ENCODE measurements at regions not wholly inside any gene's neighbourhood (a gene's known extent, or its start where the extent isn't known, plus 50 kb on each side); places are given as distances from the start of the nearest gene placed in this dataset.

DNA sequence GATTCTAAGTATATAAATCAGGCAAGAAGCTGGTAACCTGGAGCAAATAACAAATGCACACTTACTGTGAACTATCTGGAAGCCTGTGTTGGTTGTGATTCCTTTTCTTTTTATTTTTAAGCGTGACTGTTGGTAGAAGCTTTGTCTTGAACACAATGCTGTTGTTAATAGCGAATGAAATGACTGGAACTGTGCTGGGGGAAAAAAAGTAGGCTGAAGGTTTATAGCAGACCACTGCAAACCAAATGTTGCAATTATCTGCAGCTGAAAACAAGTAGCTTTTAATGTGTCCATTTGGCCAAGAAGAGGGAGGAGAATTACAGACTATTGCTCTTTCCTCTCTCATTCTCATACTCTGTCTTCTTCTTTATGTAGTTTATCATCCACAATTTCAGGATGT, 184.5 kb upstream of the DNAJC19 start:
- TF ChIP-seq CTCF (IDR thresholded peaks at IDR 0.05; ENCODE audit: borderline replicate concordance, extremely low read depth, low read length, poor library complexity, severe bottlenecking) (no peak), EZH2 (IDR thresholded peaks at IDR 0.05; ENCODE audit: borderline replicate concordance, low read depth, low read length, severe bottlenecking) (no peak)
